HEK293 (cell line): ENCODE measurements at regions not wholly inside any gene's neighbourhood (a gene's known extent, or its start where the extent isn't known, plus 50 kb on each side); places are given as distances from the start of the nearest gene placed in this dataset.

Experiments used
- ATF2 ChIP-seq: fragments of 450-650 bp; formaldehyde crosslinking; IDR thresholded peaks from 2 replicates; pipeline ENCODE4 v1.5.1; 2016; ENCODE audit warnings: missing biosample characterization, missing genetic modification characterization, low read depth
- FEZF1 ChIP-seq: fragments of 450-650 bp; formaldehyde crosslinking; IDR thresholded peaks from 2 replicates; pipeline ENCODE4 v1.5.1; 2016; ENCODE audit warnings: missing biosample characterization, missing genetic modification characterization
- KLF1 ChIP-seq: fragments of 450-650 bp; formaldehyde crosslinking; IDR thresholded peaks from 2 replicates; pipeline ENCODE4 v1.5.1; 2016; ENCODE audit warnings: missing biosample characterization, missing genetic modification characterization
- KLF16 ChIP-seq: fragments of 450-650 bp; formaldehyde crosslinking; IDR thresholded peaks from 2 replicates; pipeline ENCODE4 v1.5.1; 2017; ENCODE audit warnings: missing biosample characterization, missing genetic modification characterization
- MYNN ChIP-seq: fragments of 450-650 bp; formaldehyde crosslinking; IDR thresholded peaks from 2 replicates; pipeline ENCODE4 v1.5.1; 2016; ENCODE audit warnings: missing biosample characterization, missing genetic modification characterization, borderline replicate concordance
- REPIN1 ChIP-seq: fragments of 450-650 bp; formaldehyde crosslinking; IDR thresholded peaks from 2 replicates; pipeline ENCODE4 v1.5.1; 2017; ENCODE audit warnings: missing biosample characterization, missing genetic modification characterization, low read depth
- SP7 ChIP-seq: fragments of 450-650 bp; formaldehyde crosslinking; IDR thresholded peaks from 2 replicates; pipeline ENCODE4 v1.5.1; 2016; ENCODE audit warnings: missing biosample characterization, missing genetic modification characterization
- ZBTB11 ChIP-seq: fragments of 450-650 bp; formaldehyde crosslinking; conservative IDR thresholded peaks from 2 replicates; pipeline ENCODE4 v1.5.1; 2016; ENCODE audit warnings: low read depth, missing biosample characterization, missing genetic modification characterization
- ZBTB17 ChIP-seq: fragments of 450-650 bp; formaldehyde crosslinking; IDR thresholded peaks from 2 replicates; pipeline ENCODE4 v1.5.1; 2016; ENCODE audit warnings: missing biosample characterization, missing genetic modification characterization
- ZFHX2 ChIP-seq: fragments of 450-650 bp; formaldehyde crosslinking; conservative IDR thresholded peaks from 2 replicates; pipeline ENCODE4 v1.5.1; 2016; ENCODE audit warnings: missing biosample characterization, missing genetic modification characterization
- ZNF121 ChIP-seq: fragments of 450-650 bp; formaldehyde crosslinking; IDR thresholded peaks from 2 replicates; pipeline ENCODE4 v1.5.1; 2016; ENCODE audit warnings: missing biosample characterization, missing genetic modification characterization
- ZNF140 ChIP-seq: fragments of 450-650 bp; formaldehyde crosslinking; IDR thresholded peaks from 2 replicates; pipeline ENCODE4 v1.5.1; 2016; ENCODE audit warnings: missing biosample characterization, missing genetic modification characterization
- ZNF221 ChIP-seq: fragments of 450-650 bp; formaldehyde crosslinking; IDR thresholded peaks from 2 replicates; pipeline ENCODE4 v1.5.1; 2017; ENCODE audit warnings: missing biosample characterization, missing genetic modification characterization, borderline replicate concordance
- ZNF341 ChIP-seq: fragments of 450-650 bp; formaldehyde crosslinking; IDR thresholded peaks from 2 replicates; pipeline ENCODE4; 2016; ENCODE audit warnings: low read depth, missing biosample characterization, missing genetic modification characterization
- ZNF426 ChIP-seq: fragments of 450-650 bp; formaldehyde crosslinking; IDR thresholded peaks from 2 replicates; pipeline ENCODE4 v1.5.1; 2017; ENCODE audit warnings: missing biosample characterization, missing genetic modification characterization, mild to moderate bottlenecking, inconsistent platforms, moderate library complexity
- ZNF549 ChIP-seq: fragments of 450-650 bp; IDR thresholded peaks from 2 replicates; pipeline ENCODE4 v1.5.1; 2018; ENCODE audit warnings: missing biosample characterization, missing genetic modification characterization, mild to moderate bottlenecking, inconsistent platforms, moderate library complexity
- ZNF596 ChIP-seq: fragments of 450-650 bp; IDR thresholded peaks from 2 replicates; pipeline ENCODE4 v1.5.0; 2018; ENCODE audit warnings: missing biosample characterization, mild to moderate bottlenecking, missing genetic modification characterization, moderate library complexity
- ZNF600 ChIP-seq: fragments of 450-650 bp; formaldehyde crosslinking; IDR thresholded peaks from 2 replicates; pipeline ENCODE4 v1.5.1; 2016; ENCODE audit warnings: missing biosample characterization, missing genetic modification characterization
- ZNF624 ChIP-seq: fragments of 450-650 bp; formaldehyde crosslinking; IDR thresholded peaks from 2 replicates; pipeline ENCODE4 v1.5.1; 2017; ENCODE audit warnings: missing biosample characterization, missing genetic modification characterization
- ZNF639 ChIP-seq: fragments of 450-650 bp; formaldehyde crosslinking; IDR thresholded peaks from 2 replicates; pipeline ENCODE4 v1.5.1; 2016; ENCODE audit warnings: missing biosample characterization, missing genetic modification characterization
- ZNF660 ChIP-seq: fragments of 450-650 bp; IDR thresholded peaks from 2 replicates; pipeline ENCODE4 v1.5.1; 2018; ENCODE audit warnings: missing biosample characterization, mild to moderate bottlenecking, missing genetic modification characterization
- ZNF677 ChIP-seq: fragments of 450-650 bp; IDR thresholded peaks from 2 replicates; pipeline ENCODE4 v1.5.0; 2018; ENCODE audit warnings: missing biosample characterization, mild to moderate bottlenecking, missing genetic modification characterization, moderate library complexity
- ZNF707 ChIP-seq: fragments of 450-650 bp; formaldehyde crosslinking; IDR thresholded peaks from 2 replicates; pipeline ENCODE4 v1.5.1; 2016; ENCODE audit warnings: missing biosample characterization, missing genetic modification characterization
- ZNF830 ChIP-seq: fragments of 450-650 bp; IDR thresholded peaks from 2 replicates; pipeline ENCODE4 v1.5.0; 2018; ENCODE audit warnings: missing biosample characterization, missing genetic modification characterization, low read depth, mild to moderate bottlenecking, moderate library complexity
- TF ChIP-seq, protein P1 (sequence below): fragments of 450-650 bp; formaldehyde crosslinking; IDR thresholded peaks from 2 replicates; pipeline ENCODE4 v1.5.1; 2016; ENCODE audit warnings: missing biosample characterization, missing genetic modification characterization
- TF ChIP-seq, protein P2 (sequence below): IDR thresholded peaks from 2 replicates; pipeline ENCODE4 v1.6.1; 2011; ENCODE audit warnings: mild to moderate bottlenecking, low read depth, low read length, borderline replicate concordance
- TF ChIP-seq, protein P3 (sequence below): fragments of 450-650 bp; formaldehyde crosslinking; IDR thresholded peaks from 2 replicates; pipeline ENCODE4 v1.5.1; 2016; ENCODE audit warnings: missing biosample characterization, missing genetic modification characterization, borderline replicate concordance

DNA sequence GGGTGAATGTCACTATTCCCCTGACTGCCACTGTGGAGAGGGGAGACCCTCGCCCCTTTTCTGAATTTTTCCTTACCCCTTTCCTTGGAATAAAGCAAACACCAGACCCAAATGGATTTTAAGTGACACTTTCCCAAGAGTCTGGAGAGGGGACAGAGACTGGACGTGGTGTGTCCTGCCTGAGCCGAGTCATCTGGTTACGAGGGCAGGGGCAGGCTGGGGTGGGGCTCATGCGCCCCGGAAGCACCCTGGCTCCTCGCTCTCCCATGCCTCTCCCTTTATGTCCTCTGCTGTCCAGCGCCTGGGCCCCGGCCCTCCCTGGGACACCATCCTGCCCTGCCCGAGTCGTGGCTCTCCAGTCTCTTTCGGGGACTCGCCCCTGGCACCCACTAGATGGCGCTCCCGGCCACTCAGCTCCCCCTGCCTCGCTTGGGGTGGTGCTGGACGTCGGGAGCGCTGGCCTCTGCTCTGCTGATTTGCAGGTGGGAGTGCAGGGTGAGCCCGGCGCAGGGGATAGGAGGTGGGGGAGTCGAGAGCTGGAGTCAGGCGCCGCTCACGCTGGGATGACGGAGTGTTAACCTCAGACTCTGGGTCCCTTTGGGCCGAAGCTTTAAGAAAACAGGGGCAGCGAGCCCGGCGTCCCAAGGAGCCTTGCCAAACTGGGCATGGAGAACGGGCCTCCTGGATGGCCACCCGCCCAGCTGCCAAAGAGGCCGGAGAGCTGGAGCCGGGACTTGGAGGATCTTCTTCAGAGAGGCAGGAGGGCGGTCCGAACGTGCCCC is 89.8 kb downstream of the RPS6KA4 start (continued):
- TF ChIP-seq, protein P1, sequence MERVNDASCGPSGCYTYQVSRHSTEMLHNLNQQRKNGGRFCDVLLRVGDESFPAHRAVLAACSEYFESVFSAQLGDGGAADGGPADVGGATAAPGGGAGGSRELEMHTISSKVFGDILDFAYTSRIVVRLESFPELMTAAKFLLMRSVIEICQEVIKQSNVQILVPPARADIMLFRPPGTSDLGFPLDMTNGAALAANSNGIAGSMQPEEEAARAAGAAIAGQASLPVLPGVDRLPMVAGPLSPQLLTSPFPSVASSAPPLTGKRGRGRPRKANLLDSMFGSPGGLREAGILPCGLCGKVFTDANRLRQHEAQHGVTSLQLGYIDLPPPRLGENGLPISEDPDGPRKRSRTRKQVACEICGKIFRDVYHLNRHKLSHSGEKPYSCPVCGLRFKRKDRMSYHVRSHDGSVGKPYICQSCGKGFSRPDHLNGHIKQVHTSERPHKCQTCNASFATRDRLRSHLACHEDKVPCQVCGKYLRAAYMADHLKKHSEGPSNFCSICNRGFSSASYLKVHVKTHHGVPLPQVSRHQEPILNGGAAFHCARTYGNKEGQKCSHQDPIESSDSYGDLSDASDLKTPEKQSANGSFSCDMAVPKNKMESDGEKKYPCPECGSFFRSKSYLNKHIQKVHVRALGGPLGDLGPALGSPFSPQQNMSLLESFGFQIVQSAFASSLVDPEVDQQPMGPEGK (tag by site-specific recombination), result peak; percentile 67
- TF ChIP-seq ZBTB11 (tag by site-specific recombination) (no peak), ZNF677 (tag by site-specific recombination) (no peak), ATF2 (tag by site-specific recombination) (no peak), ZFHX2 (no peak; the same call in 1 of the 2 replicates), MYNN (no peak), ZNF830 (tag by site-specific recombination) (no peak), ZNF624 (tag by site-specific recombination) (no peak), ZNF639 (tag by site-specific recombination) (no peak), ZNF660 (tag by site-specific recombination) (no peak), ZNF221 (tag by site-specific recombination) (no peak), ZBTB17 (tag by site-specific recombination) (0 out of 2 replicates have a peak, but pooled peaks have one; percentile 15), ZNF707 (no peak), KLF16 (tag by site-specific recombination) (no peak), FEZF1 (tag by site-specific recombination) (no peak), ZNF600 (peak; percentile 91), REPIN1 (tag by site-specific recombination) (no peak), ZNF426 (tag by site-specific recombination) (no peak), ZNF140 (tag by site-specific recombination) (no peak), SP7 (tag by site-specific recombination) (no peak), KLF1 (tag by site-specific recombination) (no peak), ZNF121 (tag by site-specific recombination) (no peak), ZNF596 (tag by site-specific recombination) (no peak), ZNF341 (no peak), ZNF549 (tag by site-specific recombination) (no peak)
- TF ChIP-seq, protein P2, sequence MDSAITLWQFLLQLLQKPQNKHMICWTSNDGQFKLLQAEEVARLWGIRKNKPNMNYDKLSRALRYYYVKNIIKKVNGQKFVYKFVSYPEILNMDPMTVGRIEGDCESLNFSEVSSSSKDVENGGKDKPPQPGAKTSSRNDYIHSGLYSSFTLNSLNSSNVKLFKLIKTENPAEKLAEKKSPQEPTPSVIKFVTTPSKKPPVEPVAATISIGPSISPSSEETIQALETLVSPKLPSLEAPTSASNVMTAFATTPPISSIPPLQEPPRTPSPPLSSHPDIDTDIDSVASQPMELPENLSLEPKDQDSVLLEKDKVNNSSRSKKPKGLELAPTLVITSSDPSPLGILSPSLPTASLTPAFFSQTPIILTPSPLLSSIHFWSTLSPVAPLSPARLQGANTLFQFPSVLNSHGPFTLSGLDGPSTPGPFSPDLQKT, result no peak
- TF ChIP-seq, protein P3, sequence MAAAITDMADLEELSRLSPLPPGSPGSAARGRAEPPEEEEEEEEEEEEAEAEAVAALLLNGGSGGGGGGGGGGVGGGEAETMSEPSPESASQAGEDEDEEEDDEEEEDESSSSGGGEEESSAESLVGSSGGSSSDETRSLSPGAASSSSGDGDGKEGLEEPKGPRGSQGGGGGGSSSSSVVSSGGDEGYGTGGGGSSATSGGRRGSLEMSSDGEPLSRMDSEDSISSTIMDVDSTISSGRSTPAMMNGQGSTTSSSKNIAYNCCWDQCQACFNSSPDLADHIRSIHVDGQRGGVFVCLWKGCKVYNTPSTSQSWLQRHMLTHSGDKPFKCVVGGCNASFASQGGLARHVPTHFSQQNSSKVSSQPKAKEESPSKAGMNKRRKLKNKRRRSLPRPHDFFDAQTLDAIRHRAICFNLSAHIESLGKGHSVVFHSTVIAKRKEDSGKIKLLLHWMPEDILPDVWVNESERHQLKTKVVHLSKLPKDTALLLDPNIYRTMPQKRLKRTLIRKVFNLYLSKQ (tag by site-specific recombination), result no peak
